Fibroblast of lung (primary cell): ENCODE measurements at regions not wholly inside any gene's neighbourhood (a gene's known extent, or its start where the extent isn't known, plus 50 kb on each side); places are given as distances from the start of the nearest gene placed in this dataset.
"Not testable (repeated sequence)": the region's sequence is repeated elsewhere in the genome, so short reads cannot be mapped to it uniquely, and the experiment has no call there.

Source experiments
- DNase-seq, 2 donors: peaks; one replicate each; pipeline versions ENCODE4 v3.0.0 to v3.0.0-alpha.2; 2010; ENCODE audit warnings: low read depth in 2 of 2
- H2AFZ ChIP-seq: 2 replicates; pipeline ENCODE4 v1.5.1; 2012; ENCODE audit warnings: low read length, control low read depth, inconsistent platforms
- H3K27ac ChIP-seq: 2 replicates; pipeline ENCODE4 v1.5.1; 2011; ENCODE audit warnings: low read length, control low read depth; ENCODE audit not compliant: insufficient read depth
- H3K27me3 ChIP-seq: 2 replicates; pipeline ENCODE4 v1.5.1; 2011; ENCODE audit warnings: mild to moderate bottlenecking, low read length; ENCODE audit not compliant: control insufficient read depth, insufficient read depth
- H3K36me3 ChIP-seq: 2 replicates; pipeline ENCODE4 v1.5.1; 2011; ENCODE audit warnings: low read length; ENCODE audit not compliant: control insufficient read depth, insufficient read depth
- H3K4me1 ChIP-seq: 2 replicates; pipeline ENCODE4 v1.5.1; 2011; ENCODE audit warnings: low read length; ENCODE audit not compliant: control insufficient read depth, insufficient read depth; ENCODE audit errors: extremely low read depth
- H3K4me2 ChIP-seq: 2 replicates; pipeline ENCODE4 v1.5.1; 2011; ENCODE audit warnings: low read length, control low read depth; ENCODE audit not compliant: insufficient read depth; ENCODE audit errors: extremely low read depth
- H3K4me3 ChIP-seq, 4 experiments: fragments of 200-600 bp in 1 of 4; sonication (generic) in 1 of 4; replicated peaks in 1 of 4; 2 replicates each; pipeline ENCODE4 v1.5.1; 2011 to 2016; ENCODE audit warnings: low read length in 4 of 4, low read depth in 3 of 4, mild to moderate bottlenecking in 3 of 4, control low read depth in 2 of 4, inconsistent platforms in 1 of 4, mixed read lengths in 1 of 4; ENCODE audit not compliant: insufficient read depth in 1 of 4; ENCODE audit errors: control extremely low read depth in 1 of 4
- H3K79me2 ChIP-seq: 2 replicates; pipeline ENCODE4 v1.5.1; 2012; ENCODE audit warnings: mild to moderate bottlenecking, low read length, inconsistent platforms; ENCODE audit not compliant: control insufficient read depth, insufficient read depth
- H3K9ac ChIP-seq: 2 replicates; pipeline ENCODE4 v1.5.1; 2011; ENCODE audit warnings: mild to moderate bottlenecking, low read length, control low read depth; ENCODE audit not compliant: insufficient read depth
- H3K9me3 ChIP-seq: 2 replicates; pipeline ENCODE4 v1.5.1; 2012; ENCODE audit warnings: low read depth, low read length; ENCODE audit not compliant: control insufficient read depth, insufficient read depth
- H4K20me1 ChIP-seq: 2 replicates; pipeline ENCODE4 v1.5.1; 2011; ENCODE audit warnings: low read length; ENCODE audit not compliant: control insufficient read depth, insufficient read depth; ENCODE audit errors: extremely low read depth
- EZH2 ChIP-seq: IDR thresholded peaks from 2 replicates; pipeline ENCODE4 v1.5.1; 2012; ENCODE audit warnings: low read length, control low read depth, mild to moderate bottlenecking; ENCODE audit errors: missing control alignments
- TF ChIP-seq, protein P1 (sequence below), 2 donors: IDR thresholded peaks in 1 of 2; conservative IDR thresholded peaks in 1 of 2; 1 replicate in 1 of 2; 2 replicates in 1 of 2; pipeline ENCODE4 v1.5.1; 2011 to 2012; ENCODE audit warnings: low read length in 2 of 2, control low read depth in 1 of 2, inconsistent platforms in 1 of 2, low read depth in 1 of 2, mild to moderate bottlenecking in 1 of 2

DNA sequence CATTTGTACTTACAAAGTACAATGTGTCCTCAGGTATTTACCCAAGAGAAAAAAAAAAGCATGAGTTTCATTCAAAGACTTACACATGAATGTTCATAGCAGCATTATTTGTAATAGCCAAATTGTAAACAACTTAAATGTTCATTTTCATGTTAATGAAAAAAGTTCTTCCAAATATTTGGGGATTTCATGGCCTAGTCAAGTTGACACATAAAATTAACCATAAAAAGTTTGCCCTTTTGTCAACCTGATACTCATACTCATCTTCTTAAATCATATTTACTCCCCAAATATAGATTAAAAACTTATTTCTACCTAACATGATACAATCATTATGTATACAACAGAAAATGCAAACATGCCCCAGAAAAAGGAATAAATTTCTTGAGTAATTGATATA is 112.5 kb upstream of the EMCN start:
- H3K4me1 ChIP-seq, result no peaks in the 10 kb centered on the region
- H2AFZ ChIP-seq, result no peak overlapping the region
- no peak for DNase-seq
- H3K36me3 ChIP-seq, result no peaks in the 10 kb centered on the region
- H3K4me3 ChIP-seq, result no peak overlapping the region
- H3K9ac ChIP-seq, result no peak overlapping the region
- H3K27ac ChIP-seq, result no peak overlapping the region
- H4K20me1 ChIP-seq, result no peaks in the 10 kb centered on the region
- no peak for TF ChIP-seq EZH2
- TF ChIP-seq, protein P1, sequence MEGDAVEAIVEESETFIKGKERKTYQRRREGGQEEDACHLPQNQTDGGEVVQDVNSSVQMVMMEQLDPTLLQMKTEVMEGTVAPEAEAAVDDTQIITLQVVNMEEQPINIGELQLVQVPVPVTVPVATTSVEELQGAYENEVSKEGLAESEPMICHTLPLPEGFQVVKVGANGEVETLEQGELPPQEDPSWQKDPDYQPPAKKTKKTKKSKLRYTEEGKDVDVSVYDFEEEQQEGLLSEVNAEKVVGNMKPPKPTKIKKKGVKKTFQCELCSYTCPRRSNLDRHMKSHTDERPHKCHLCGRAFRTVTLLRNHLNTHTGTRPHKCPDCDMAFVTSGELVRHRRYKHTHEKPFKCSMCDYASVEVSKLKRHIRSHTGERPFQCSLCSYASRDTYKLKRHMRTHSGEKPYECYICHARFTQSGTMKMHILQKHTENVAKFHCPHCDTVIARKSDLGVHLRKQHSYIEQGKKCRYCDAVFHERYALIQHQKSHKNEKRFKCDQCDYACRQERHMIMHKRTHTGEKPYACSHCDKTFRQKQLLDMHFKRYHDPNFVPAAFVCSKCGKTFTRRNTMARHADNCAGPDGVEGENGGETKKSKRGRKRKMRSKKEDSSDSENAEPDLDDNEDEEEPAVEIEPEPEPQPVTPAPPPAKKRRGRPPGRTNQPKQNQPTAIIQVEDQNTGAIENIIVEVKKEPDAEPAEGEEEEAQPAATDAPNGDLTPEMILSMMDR (conservative IDR thresholded peaks at IDR 0.05 in 1 of 2, IDR thresholded peaks at IDR 0.05 in 1 of 2; ENCODE audit: low read depth in 1 of 2, low read length in 2 of 2), result no peak
- H3K79me2 ChIP-seq, result no peaks in the 10 kb centered on the region
- H3K9me3 ChIP-seq, result no peaks in the 10 kb centered on the region
- H3K27me3 ChIP-seq, result no peaks in the 10 kb centered on the region
- no peak overlapping the region for H3K4me2 ChIP-seq

DNA sequence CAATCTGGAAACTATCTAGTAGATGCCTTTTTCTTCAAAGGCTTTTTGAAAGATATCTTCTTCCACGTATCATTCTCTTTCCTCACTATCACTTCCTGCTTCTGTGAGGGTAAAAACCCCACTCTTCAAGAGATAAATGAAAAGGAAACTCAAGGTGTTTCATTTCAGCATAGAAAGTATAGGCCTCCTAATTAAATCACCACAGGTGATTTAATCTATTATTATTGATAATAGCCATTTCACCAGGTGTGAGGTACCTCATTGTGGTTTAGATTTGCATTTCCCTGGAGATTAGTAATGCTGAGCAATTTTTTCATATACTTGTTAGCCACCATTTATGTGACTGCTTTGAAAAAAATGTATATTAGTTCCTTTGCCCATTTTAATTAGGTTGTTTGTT is 92.0 kb upstream of the EMCN start:
- DNase-seq, result no peak
- H3K4me1 ChIP-seq, result no peaks in the 10 kb centered on the region
- no peak overlapping the region for H2AFZ ChIP-seq
- H3K79me2 ChIP-seq, result no peaks in the 10 kb centered on the region
- H3K4me3 ChIP-seq, result no peak overlapping the region
- H4K20me1 ChIP-seq, result no peaks in the 10 kb centered on the region
- no peak overlapping the region for H3K9ac ChIP-seq
- no peaks in the 10 kb centered on the region for H3K36me3 ChIP-seq
- TF ChIP-seq, protein P1 (conservative IDR thresholded peaks at IDR 0.05 in 1 of 2, IDR thresholded peaks at IDR 0.05 in 1 of 2; ENCODE audit: low read depth in 1 of 2, low read length in 2 of 2), result no peak
- no peak for TF ChIP-seq EZH2
- H3K27me3 ChIP-seq, result no peaks in the 10 kb centered on the region
- H3K27ac ChIP-seq, result no peak overlapping the region
- H3K9me3 ChIP-seq, result no peaks in the 10 kb centered on the region
- H3K4me2 ChIP-seq, result no peak overlapping the region

DNA sequence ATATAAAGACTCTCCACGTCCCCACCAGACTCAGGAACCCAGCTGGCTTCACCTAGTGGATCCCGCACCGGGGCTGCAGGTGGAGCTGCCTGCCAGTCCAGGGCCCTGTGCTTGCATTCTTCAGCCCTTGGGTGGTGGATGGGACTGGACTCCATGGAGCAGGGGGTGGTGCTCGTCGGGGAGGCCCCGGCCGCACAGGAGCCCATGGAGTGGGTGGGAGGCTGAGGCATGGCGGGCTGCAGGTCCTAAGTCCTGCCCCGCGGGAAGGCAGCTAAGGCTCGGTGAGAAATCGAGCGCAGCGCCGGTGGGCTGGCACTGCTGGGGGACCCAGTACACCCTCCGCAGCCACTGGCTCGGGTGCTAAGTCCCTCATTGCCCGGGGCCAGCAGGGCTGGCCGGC is 90.8 kb upstream of the EMCN start:
- H3K9ac ChIP-seq, H4K20me1 ChIP-seq: not testable (repeated sequence)

DNA sequence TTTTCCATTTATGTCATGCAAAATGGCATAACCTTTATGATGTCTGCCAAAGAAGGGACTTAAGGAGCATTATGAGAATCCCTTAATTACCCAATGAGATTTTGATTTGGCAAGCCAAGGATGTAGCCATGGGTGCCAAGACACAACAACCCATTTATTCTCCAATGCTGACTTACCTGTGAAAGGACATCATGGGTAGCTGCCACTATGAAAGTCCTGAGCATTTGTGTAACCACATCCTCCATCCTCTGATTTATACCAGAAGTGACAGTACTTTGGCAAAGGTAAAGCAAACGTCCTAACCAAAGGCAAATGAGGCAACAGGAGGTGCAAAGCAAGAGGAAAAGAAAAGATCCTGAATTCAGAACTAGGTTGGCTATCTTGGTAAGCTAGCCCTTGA is 87.3 kb upstream of the EMCN start:
- H3K4me2 ChIP-seq, result no peak overlapping the region
- H2AFZ ChIP-seq, result no peak overlapping the region
- no peaks in the 10 kb centered on the region for H3K79me2 ChIP-seq
- no peak overlapping the region for H3K9ac ChIP-seq
- TF ChIP-seq, protein P1 (conservative IDR thresholded peaks at IDR 0.05 in 1 of 2, IDR thresholded peaks at IDR 0.05 in 1 of 2; ENCODE audit: low read depth in 1 of 2, low read length in 2 of 2), result no peak
- TF ChIP-seq EZH2, result no peak
- H3K4me1 ChIP-seq, result no peaks in the 10 kb centered on the region
- no peak for DNase-seq
- no peak overlapping the region for H3K27ac ChIP-seq
- H4K20me1 ChIP-seq, result no peaks in the 10 kb centered on the region
- no peaks in the 10 kb centered on the region for H3K36me3 ChIP-seq
- no peaks in the 10 kb centered on the region for H3K27me3 ChIP-seq
- no peaks in the 10 kb centered on the region for H3K9me3 ChIP-seq
- no peak overlapping the region for H3K4me3 ChIP-seq

More for the DNA sequence above, 90.8 kb upstream of the EMCN start:
- H3K4me3 ChIP-seq, H2AFZ ChIP-seq, H3K27me3 ChIP-seq, H3K27ac ChIP-seq, H3K36me3 ChIP-seq, DNase-seq, H3K4me2 ChIP-seq, H3K4me1 ChIP-seq, H3K79me2 ChIP-seq, H3K9me3 ChIP-seq: not testable (repeated sequence)
